HUES48 (cell line): ENCODE measurements at regions not wholly inside any gene's neighbourhood (a gene's known extent, or its start where the extent isn't known, plus 50 kb on each side); places are given as distances from the start of the nearest gene placed in this dataset.

ENCODE experiments used
- H3K27ac ChIP-seq: one replicate; pipeline ENCODE4 v1.7.0; 2013; ENCODE audit warnings: low read depth, low read length, inconsistent platforms
- H3K27me3 ChIP-seq: 2 replicates; pipeline ENCODE4 v1.6.1; 2013; ENCODE audit warnings: mild to moderate bottlenecking, low read length; ENCODE audit not compliant: control insufficient read depth, insufficient read depth
- H3K36me3 ChIP-seq: 2 replicates; pipeline ENCODE4 v1.6.1; 2013; ENCODE audit warnings: low read length; ENCODE audit not compliant: control insufficient read depth, insufficient read depth
- H3K4me1 ChIP-seq: 2 replicates; pipeline ENCODE4 v1.6.1; 2013; ENCODE audit warnings: mild to moderate bottlenecking, low read length; ENCODE audit not compliant: control insufficient read depth, insufficient read depth
- H3K4me3 ChIP-seq: 2 replicates; pipeline ENCODE4 v1.5.1; 2013; ENCODE audit warnings: mild to moderate bottlenecking, low read depth, low read length
- H3K9ac ChIP-seq: 2 replicates; pipeline ENCODE4 v1.6.1; 2013; ENCODE audit warnings: mild to moderate bottlenecking, low read depth, low read length, moderate library complexity
- H3K9me3 ChIP-seq: 2 replicates; pipeline ENCODE4 v1.6.1; 2013; ENCODE audit warnings: low read length; ENCODE audit not compliant: control insufficient read depth, insufficient read depth

DNA sequence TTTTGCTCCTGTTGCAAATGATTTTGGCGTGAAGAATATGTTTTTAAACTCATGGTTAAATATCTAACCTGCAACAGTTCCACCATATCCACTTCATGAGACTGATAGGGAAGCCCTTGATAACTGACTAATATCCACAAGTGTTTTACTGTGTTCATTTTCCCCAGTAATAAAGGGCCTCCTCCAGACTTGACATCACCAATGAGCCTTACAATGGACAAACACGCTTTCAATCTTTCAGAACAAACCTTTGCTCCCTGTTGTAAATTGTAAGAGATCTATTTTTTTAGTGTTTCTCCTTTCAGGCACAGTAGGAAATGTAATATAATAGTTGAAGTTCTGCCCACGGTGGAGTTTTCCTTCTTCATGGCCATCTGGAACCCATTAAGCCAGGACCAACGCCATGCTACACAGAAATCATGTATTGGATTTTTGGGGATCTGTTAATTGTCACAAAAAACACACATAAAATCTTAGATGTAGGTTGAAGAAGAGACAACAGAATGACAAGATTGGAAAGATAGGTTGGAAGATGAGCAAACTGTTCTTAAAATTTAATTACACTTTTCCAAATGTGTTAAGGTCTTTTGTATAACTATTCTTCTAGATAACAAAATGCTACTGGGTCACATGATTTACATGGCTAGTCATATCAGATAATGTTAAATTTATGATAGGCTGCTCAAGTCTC, 1030.1 kb downstream of the FSTL5 start:
- Histone ChIP-seq H3K9me3 (no peaks in the 10 kb centered on the region), H3K27me3 (no peaks in the 10 kb centered on the region), H3K27ac (no peak overlapping the region), H3K36me3 (no peaks in the 10 kb centered on the region), H3K4me3 (no peak overlapping the region), H3K4me1 (no peaks in the 10 kb centered on the region), H3K9ac (no peak overlapping the region)

DNA sequence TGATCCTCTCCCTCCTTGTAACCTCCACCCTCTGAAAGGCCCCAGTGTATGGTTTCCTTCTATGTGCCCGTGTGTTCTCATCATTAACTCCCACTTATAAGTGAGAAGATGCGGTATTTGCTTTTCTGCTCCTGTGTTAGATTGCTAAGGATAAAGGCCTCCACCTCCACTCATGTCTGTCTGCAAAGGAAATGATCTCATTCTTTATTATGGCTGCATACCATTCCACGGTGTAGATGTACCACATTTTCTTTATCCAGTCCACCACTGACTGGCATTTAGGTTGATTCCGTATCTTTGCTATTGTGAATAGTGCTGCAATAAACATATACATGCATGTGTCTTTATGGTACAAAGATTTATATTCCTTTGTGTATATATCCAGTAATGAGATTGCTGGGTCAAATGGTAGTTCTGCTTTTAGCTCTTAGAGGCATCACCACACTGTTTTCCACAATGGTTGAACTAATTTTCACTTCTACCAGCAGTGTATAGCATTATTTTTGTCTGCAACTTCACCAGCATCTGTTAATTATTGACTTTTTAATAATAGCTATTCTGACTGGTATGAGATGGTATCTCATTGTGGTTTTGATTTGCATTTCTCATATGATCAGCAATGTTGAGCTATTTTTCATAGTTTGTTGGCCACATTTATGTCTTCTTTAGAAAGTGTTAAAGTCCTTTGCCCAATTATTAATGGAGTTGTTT, 1030.9 kb downstream of the FSTL5 start:
- no peaks in the 10 kb centered on the region for H3K36me3 ChIP-seq
- no peak overlapping the region for H3K9ac ChIP-seq
- H3K27me3 ChIP-seq, result no peaks in the 10 kb centered on the region

DNA sequence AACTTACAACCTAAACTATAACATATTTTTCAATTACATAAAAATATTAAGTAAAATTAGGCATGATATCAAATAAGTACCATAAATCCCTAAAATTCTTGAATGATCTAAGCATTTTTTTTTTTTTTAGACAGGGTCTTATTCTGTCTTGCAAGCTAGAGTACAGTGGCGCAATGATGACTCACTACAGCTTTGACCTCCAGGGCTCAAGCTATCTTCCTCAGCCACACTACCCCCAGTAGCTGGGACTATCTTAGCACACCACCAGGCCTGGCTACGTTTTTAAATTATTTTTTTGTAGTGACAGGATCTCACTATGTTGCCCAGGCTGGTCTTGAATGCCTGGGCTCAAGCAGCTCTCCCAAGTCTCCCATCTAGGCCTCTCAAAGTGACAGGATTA, 1042.3 kb downstream of the FSTL5 start:
- Histone ChIP-seq H3K27me3 (no peaks in the 10 kb centered on the region), H3K9ac (no peak overlapping the region), H3K4me1 (no peaks in the 10 kb centered on the region), H3K9me3 (peaks cover 2% of the 10 kb centered on the region; the same call in 1 of the 2 replicates), H3K36me3 (no peaks in the 10 kb centered on the region), H3K4me3 (no peak overlapping the region), H3K27ac (no peak overlapping the region)

More for the DNA sequence above, 1030.9 kb downstream of the FSTL5 start:
- H3K27ac ChIP-seq, result no peak overlapping the region
- H3K4me3 ChIP-seq, result no peak overlapping the region
- no peaks in the 10 kb centered on the region for H3K4me1 ChIP-seq
- H3K9me3 ChIP-seq, result no peaks in the 10 kb centered on the region

DNA sequence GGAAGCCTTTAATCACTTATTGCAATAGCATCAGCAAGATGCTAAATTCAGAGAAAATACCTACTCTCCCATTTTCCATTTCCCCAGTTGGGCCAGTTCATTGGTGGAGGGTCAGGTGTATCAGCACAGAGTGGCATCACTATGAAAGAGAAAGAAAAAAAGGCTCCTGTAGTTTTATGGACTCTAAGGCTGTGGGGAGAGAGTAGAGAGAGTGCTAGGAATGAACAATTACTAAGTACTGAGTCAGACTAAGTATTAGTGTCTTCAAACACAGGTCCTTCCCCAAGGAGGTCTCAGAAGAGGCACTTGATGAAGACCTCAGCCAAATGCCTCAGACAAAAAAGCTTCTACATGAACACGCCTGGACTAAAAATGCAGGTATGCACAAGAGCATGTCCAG, 1061.9 kb downstream of the FSTL5 start:
- Histone ChIP-seq H3K9ac (no peak overlapping the region), H3K27ac (no peak overlapping the region), H3K9me3 (no peaks in the 10 kb centered on the region), H3K4me3 (no peak overlapping the region), H3K36me3 (no peaks in the 10 kb centered on the region), H3K4me1 (peaks cover 11% of the 10 kb centered on the region), H3K27me3 (no peaks in the 10 kb centered on the region)

DNA sequence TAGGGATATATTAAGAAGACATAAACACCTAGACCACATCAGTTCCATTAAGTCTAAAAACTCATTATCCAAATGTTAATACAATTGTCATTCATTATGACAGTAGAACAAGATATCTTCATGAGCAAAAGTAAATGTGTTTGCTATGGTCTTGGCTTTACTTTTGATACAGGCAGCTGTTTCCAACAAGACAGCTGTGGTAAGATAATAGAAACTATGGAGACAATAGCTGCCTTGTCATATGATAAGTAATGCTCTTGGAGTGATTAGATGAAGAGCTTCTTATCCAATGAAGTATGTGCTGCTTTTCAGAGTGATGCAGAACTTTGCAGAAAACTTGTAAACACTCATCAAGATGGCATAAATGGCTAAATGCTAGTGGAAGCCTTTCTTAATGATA, 1066.0 kb downstream of the FSTL5 start:
- Histone ChIP-seq H3K36me3 (no peaks in the 10 kb centered on the region), H3K27me3 (no peaks in the 10 kb centered on the region), H3K9me3 (no peaks in the 10 kb centered on the region), H3K9ac (no peak overlapping the region), H3K27ac (no peak overlapping the region), H3K4me3 (no peak overlapping the region), H3K4me1 (no peaks in the 10 kb centered on the region)

DNA sequence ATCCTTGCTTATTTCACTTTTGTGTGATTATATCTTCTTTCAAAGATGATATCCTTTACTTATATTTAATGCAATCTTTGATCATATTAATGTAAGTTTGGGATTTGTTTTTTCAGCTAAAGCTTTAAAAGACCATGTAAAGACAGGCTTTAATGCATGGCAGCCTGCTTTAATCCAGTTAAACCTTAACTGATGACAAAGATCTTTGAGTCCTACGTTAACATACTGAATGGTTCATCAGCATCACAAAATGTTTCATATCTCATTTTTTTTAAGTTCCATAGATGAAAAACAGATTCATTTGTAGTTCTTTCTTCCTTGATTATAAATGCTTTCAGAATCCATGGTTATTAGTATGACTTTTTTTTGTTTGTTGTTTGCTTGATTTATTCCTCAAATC, 1102.8 kb downstream of the FSTL5 start:
- Histone ChIP-seq H3K36me3 (no peaks in the 10 kb centered on the region), H3K4me1 (no peaks in the 10 kb centered on the region), H3K27me3 (no peaks in the 10 kb centered on the region), H3K9ac (no peak overlapping the region), H3K4me3 (no peak overlapping the region), H3K27ac (no peak overlapping the region), H3K9me3 (no peaks in the 10 kb centered on the region)
